Kidney capillary endothelial cell (primary cell): ENCODE measurements at regions not wholly inside any gene's neighbourhood (a gene's known extent, or its start where the extent isn't known, plus 50 kb on each side); places are given as distances from the start of the nearest gene placed in this dataset.

ENCODE experiments used
- DNase-seq: peaks from one replicate; pipeline ENCODE4 v3.0.0-alpha.2; 2018; ENCODE audit warnings: low spot score

DNA sequence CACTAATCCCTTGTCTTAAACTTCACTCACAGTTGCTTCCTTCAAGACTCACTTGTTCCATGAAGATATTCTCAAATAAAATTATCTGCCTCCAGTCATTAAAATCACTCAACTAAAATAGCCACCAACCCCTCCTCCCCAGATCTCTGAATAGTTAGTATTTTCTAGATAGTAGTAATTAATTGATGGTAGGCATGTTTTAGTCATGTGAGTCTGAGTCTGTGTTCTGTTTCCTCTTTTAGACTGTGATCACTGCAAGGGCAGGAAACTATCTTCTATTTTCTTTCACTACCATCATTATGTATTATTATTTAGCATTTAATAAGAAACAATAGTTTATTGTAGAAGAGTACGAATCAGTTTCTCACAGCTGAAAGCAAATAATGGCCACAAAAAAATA lies 1080.5 kb downstream of the IGSF11 start:
- no peak for DNase-seq

DNA sequence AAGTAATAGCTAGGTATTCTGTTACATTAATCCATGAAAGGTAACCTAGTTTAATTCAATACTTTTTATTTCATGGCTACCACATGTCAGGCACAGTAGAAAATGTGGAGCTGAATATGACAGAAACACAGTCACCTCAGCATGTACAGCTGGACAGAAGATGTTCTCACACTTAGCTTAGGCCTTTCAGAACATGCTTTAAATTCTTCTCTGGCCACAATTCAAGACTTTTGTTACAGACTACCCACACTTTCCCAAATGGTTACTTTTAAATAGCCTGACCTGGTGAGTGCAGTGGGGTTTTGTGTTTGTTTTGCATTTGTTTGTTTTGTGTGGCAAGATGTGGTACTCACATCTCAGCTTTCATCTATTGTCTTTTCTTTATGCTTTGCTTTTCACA lies 1079.5 kb downstream of the IGSF11 start:
- DNase-seq: no peak

DNA sequence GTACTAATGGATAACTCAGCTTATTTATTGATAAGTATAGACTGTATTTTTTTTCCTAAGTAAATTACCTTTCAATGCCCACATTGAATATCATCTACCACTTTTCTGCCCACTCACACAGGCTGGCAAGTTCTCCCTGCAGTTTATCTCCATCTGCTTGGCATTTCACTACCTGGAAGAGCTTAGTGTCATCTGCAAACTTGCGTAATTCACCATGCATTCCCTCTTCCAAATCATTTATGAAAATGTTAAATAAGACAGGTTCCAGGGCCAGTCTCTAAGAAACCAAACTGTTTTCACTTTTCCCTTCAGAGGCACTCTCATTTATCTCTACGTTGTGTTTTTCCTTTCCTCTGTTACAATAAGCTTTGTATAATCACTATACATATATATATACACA lies 1076.6 kb downstream of the IGSF11 start:
- no peak for DNase-seq

DNA sequence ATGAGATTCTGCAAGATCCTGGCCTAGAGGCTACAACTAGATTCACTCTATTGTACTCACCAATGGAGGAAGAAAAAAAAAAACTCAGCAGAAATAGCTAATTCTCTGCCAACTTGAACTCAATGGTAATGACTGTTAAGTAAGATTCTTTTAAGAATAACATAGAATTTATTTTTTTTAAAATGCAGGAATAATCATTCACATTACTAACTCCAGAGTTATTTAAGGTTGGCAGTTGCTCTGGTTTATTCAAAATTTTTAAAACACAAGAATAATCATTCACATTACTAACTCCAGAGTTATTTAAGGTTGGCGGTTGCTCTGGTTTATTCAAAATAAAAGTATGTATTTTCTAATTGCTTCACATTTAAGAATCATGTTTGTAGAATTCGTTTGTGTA lies 1071.9 kb downstream of the IGSF11 start:
- no peak for DNase-seq

DNA sequence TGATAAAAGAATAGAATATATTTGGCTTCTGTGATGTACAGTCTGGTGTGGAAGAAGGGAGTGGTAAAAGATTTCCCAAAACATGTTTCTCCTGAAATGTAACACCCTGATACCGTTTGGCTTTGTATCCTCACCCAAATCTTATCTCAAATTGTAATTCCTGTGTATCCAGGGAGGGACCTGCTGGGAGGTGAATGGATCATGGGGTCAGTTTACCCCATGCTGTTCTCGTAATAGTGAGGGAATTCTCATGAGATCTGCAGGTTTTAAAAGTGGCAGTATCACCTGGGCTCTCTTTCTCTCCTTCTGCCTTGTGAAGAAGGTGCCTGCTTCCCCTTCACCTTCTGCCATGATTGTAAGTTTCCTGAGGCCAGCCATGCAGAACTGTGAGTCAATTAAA lies 1070.8 kb downstream of the IGSF11 start:
- DNase-seq: no peak

DNA sequence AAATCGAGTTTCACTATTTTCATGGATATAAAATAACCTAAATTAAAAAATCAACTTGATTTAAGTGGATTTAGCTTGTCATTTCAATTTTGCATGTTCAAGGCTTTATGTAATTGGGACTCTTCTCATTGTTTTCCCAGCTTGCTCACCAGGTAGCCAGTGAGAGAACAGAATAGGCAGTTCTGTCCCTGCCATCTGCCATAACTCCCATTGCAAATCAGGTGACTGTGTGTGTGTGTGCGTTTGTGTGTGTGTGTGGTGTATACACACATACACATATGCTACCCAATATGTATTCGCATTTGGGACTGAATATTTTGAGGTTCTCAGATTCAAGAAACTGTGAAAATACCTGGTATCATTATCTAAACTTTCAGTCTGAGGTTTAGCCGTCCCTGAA lies 1069.8 kb downstream of the IGSF11 start:
- DNase-seq: no peak

DNA sequence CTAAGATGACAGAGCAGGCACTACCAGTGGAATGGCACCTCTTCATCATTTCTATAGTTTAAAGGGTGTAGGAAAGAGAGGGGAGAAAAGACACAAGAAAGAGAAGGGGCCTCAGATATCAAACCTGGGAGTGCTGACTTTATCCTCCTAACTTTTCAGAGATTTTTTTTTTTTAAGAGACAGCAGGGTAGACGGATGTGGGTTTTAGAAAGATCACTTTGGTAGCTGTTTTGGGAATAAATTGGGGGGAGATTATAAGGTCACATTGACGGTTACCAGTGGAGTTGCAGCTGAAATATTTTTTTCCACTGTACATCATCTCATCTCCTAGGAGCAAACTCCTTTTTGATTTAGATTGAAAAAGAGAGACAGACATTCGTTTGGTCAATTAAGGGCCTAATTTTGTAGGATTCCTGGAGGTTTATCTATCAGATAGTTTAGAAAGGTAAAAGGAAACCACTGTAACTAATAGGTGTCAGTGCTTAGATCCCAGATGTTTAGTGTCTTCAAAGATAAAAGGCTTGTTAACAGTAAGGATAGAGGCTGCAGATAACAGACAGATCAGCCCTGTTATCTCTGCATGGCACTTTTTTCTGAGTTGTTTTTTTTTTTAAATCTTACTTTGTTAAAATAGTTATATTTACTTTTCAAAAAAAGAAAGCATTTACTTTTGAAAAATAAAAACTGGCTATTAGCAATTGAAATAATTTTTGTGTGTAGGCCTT lies 1057.0 kb downstream of the IGSF11 start:
- DNase-seq: no peak

DNA sequence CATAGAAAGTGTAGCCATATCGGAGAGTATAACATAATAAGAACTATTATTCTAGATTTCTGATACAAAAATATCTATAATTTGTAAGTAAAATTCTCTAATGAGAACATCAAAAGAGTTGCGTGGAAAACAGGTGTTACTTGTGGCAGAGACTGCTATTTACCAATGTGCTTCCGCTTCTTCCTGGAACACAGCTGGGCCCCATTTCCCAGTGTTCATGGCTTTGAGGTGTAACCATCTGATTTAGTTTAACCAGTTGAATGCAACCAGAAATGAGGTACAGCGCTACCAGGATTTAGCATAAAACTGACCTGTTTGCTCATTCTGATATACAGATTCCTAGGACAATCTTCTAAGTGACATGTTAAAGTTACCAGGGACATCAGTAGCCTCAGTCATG lies 1055.2 kb downstream of the IGSF11 start:
- DNase-seq: no peak

DNA sequence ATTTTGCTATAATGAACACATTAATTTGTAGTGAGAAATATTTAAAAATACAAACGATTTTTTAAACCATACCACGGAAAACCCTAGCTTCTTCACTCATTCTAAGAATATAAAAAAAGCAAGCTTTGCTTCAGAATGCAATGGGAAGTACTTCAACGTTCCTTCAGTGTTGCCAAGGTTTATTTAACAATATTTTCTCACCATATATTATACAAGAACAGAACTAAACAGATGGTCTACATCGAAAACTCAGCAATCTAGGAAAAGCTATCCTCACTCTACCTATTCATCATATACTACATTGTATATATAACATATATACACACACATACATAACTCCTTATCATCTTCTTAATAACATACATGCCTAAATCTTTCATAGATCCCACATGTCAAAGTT lies 1047.4 kb downstream of the IGSF11 start:
- no peak for DNase-seq

DNA sequence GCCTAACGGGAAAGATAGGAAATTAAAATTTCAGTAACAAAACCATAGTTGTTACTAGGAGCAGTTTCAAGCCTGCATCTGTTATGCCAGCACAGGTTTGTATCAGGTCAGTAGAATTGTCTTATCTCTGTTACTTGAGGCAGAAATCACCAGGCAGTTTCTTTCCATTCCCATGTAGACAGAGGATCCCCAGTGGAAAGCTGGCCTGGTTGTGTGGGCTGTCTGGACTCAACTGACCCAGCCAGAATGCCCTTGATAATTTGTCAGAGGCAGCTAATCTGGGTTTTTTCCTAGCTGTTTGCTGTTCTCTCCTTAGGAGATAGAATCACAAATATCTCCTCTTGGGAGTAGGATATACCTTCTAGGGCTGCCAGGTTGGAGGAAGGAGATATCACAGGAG lies 1044.7 kb downstream of the IGSF11 start:
- DNase-seq: no peak

DNA sequence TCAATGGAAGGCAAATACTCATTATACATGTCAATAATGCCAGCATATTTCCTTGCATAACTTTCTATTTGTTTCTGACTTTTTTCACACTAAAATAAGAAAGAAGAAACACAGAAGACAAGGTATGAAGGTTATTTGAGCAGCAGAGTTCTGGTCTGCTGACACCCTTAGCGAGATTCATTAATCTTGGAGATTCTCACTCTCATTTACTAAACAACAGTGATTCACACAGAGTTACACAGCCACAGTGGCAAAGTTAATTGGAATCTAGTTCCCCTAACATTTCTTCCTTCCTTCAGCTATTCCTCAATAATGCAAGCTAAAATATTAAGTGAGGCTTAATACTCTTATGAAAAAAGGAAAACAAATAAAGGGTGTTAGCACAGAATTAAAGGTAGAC lies 1044.0 kb downstream of the IGSF11 start:
- no peak for DNase-seq

DNA sequence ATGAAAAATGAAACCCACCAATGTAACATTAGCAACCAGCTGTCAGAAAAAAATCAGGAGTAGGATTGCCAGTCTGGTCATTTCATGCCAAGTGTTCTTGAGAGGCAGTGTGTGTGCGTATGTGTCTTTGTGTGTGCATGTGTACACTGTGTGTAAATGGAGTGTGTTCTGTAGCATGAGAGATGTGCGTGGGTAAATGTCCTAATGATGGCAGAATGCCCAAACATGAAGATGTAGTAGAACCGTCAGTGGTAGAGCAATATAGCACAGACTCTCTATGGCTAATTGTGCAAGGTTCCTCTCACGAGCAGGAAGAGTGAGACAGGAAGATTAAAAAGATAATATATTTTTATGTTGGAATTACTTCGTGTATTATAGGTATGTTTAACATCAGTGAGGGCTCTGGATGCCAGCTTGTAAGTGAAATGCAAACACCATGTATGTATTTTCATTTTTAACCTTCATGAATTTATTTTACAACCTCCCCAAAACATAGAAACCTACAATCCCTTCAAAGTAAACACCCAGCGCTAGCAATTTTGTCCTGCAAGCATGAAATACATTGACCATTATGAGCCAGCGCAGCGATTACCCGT lies 1038.7 kb downstream of the IGSF11 start:
- DNase-seq: no peak

DNA sequence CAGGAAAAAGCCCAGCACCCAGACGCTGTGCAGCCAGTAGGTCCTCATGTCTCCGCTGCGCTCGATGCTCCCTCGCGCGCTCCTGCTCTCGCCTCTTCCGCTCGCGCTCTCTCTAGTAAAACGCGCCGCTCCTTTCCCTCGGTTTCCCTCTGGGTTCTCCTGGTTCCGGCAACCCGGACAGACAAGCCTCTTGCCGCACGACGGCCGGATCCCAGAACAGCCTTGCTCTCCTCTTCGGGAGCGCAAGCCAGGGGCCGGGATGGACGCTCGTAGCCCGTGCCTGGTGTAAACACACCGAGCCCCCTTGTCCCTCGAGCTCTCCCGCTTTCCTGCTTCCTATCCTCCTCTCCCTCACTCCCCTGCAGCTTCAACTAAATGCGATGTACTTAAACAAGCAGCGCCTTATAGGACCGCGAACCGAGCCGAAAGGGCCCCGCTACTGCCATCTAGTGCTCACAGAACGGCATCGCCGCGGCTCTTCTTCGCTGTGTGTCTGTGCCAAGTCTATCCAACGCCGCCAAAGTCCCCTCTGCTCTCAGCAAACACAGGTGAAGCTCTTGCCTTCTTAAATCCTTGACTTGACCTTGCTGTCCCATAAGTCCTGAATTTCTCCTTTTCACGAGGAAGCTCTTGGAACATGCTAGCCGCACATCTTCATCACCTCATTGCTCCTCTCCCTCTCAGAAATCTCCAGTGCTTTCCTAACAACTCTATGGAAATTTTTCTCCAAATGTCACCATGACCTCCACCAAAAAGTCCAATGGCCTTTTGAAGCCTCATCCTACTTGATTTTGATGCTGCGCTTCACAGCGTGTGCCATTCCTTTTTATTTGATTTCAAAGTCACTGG lies 1037.2 kb downstream of the IGSF11 start:
- DNase-seq: peak; percentile 78

DNA sequence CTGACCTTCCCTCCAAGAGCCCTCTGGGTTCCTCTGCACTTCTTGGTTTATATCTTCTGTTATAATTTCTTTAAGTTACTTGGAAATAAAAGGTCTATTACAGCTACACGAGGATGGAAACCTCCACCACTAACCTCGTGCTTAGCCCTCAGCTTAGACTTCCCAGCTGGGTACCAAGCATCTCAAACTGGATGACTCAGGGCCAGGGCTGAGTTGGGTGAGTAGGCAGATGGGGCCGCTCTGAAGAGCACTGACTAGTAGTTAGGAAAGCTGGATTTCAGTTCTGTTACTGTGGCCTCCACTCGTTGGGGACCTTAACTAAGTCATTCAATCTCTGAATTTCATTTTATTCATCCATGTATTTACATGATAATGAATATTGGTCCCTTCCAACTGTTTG lies 1036.6 kb downstream of the IGSF11 start:
- no peak for DNase-seq

DNA sequence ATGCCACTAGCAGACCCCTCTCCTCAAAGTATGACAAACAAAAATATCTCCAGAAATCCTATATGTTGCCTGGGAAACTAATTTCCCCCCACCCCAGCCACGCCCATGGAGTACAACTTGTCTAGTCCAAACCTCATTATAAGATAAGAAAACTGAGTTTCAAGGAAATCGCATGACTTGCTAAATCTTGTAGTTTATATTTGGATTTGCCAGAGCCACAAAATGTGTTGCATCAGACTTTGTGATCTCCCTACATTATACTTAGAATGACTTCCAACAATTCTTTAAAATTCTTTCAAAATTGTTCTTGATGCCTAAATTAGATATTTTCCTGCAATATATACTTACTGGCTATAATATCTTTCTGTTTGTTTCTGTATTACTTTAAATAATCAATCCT lies 1034.4 kb downstream of the IGSF11 start:
- no peak for DNase-seq

DNA sequence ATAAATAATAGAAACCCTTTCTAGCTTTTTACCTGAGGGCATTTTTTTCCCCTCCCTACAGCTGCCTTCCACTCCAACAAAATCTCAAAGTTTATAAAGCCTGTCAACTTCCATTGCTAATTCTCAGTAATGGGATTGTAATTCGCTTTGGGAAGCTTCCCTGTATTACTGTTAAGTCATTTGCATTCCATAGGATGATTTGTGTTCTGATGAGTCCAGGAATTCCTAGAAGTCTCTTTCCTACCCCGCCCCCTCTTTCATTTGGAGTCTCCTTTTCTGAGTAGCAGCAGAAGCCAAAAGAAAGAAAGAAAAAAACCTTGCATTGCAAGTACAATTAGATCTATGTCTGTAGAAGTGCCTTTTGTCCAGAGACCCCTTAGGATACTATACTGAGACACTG lies 1033.3 kb downstream of the IGSF11 start:
- no peak for DNase-seq

DNA sequence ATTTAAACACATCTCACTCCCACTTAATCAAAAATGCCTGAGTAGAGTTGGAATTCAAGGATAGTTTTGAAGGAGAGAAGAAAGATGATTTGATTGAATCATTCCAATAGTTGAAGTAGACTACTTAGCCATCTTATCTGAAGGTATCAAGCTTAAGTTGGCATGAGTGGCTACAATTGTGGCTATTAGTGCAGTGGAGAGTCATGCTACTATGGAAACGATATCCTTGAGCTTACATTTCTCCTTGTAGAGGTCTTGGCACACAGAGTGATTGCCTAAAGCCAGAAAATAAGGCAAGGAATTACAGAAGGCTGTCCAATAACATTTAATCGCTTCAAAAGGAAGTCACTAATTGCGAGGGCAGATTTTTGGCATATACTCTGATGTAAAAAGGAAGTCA lies 1022.7 kb downstream of the IGSF11 start:
- no peak for DNase-seq

DNA sequence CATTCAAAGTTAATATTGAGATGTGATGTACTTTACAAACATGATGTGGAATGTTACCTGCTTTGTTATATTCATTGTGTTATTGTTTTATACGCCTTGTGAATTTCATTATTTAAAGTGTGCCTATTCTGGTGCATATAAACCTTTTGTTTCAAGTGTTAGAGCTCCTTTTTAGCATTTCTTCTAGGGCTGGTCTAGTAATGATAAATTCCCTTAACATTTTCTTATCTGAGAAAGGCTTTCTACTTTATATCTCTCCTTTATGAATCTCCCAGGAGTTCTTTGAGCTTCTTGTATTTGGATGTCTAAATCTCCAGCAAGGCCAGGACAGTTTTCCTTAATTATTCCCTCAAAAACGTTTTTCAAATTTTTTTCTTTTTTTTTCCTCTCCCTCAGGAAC lies 1005.6 kb downstream of the IGSF11 start:
- DNase-seq: no peak

DNA sequence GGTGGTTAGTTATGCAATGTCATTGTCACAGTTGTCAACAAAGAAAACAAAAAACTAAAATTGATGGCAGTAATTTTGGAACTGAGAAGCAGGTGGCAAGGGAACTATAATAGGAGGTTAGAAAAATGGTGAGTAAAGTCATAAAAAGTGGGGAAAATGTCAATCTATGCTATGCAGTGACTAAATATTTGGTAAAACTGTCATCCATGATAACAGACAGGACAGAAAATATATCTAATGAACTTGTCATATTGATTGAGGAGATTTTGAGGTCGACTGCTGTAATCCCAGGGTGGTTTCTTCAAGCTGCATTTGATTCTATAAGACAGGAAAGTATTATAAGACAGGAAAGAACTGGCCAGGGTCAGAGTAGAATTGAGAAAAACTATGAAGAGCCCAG lies 998.4 kb downstream of the IGSF11 start:
- no peak for DNase-seq

DNA sequence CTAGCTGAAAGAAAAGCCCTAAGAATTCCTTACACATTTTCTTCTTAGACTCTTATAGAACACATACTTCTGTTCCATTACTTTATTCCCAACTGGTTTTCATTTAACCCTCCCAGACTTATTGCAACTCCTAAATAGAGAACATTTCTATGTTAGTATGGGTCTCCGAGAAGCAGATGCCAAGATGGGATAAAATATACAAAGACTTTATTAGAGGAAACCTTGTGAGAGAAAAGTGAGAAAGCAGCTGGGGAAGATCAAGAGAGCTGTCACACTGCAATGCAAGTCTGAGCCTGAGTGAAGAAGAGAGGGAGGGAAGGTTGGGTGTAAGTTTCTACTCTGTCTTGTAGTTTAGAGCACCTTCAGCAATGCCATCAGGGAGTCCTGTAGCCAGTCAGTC lies 979.3 kb downstream of the IGSF11 start:
- DNase-seq: no peak

DNA sequence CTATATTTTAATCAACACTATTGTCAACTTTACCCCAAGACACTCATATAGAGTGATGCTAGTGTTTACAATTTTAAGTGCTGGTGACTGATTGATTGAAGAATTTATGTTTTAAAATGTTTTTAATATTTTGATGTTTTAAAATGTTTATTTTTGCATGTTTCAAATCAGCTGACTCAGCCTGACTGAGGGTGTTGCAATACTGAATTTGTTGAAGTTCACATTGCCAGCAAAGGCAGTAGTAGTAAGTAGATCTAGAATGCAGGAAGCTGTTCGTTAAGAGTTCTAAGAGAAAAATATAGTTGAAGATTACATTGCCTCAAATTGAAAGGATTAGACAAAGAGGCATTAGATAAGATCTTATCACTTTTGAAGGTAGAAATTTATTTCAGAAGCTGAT lies 977.6 kb downstream of the IGSF11 start:
- no peak for DNase-seq

DNA sequence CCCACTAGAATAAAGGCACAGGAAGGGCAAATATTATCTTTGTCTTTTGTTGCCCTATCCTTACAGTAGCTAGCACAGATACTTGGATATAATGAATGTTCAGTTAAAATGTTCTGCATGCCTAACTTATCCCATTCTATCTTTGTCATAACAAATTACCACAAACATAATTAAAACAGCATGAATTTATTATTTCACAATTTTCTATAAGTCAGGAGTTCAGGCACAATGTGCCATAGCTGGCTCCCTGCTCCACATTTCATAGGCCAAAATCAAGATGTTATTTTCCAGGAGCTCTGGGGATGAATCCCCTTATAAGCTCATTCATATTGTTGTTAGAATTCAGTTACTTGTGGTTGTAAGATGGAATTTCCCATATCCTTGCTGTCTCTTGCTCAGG lies 975.5 kb downstream of the IGSF11 start:
- DNase-seq: no peak

DNA sequence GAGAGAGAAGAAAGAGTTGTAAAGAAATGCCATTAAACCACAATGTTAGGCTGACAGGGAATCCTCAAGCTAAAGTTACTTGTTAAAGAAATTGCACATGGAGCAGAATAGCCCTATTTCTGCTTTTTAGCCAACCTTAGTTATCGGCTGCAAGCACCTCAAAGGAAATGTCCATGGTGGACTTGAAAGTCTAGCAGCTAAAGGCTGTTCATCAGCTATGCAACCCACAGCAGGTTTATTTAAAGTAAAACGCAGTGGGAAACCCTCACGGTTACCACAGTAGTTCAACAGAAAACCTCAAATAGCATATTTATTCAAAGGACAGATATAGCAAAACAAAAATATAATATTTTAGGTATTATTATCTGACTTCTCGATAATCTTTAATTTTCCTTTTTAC lies 967.2 kb downstream of the IGSF11 start:
- DNase-seq: no peak
